ES-I3 (cell line): ENCODE measurements at regions not wholly inside any gene's neighbourhood (a gene's known extent, or its start where the extent isn't known, plus 50 kb on each side); places are given as distances from the start of the nearest gene placed in this dataset.

Source experiments
- H3K36me3 ChIP-seq: 2 replicates; pipeline ENCODE4 v1.6.1; 2013; ENCODE audit warnings: mild to moderate bottlenecking, low read length, control low read depth, moderate library complexity; ENCODE audit not compliant: insufficient read depth
- H3K4me1 ChIP-seq: 2 replicates; pipeline ENCODE4 v1.6.1; 2013; ENCODE audit warnings: mild to moderate bottlenecking, control low read depth, low read length; ENCODE audit not compliant: insufficient read depth
- H3K9ac ChIP-seq: 2 replicates; pipeline ENCODE4 v1.6.1; 2013; ENCODE audit warnings: low read depth, mild to moderate bottlenecking, low read length, moderate library complexity
- H3K9me3 ChIP-seq: 2 replicates; pipeline ENCODE4 v1.6.1; 2013; ENCODE audit warnings: mild to moderate bottlenecking, low read length, moderate library complexity; ENCODE audit not compliant: control insufficient read depth, insufficient read depth

DNA sequence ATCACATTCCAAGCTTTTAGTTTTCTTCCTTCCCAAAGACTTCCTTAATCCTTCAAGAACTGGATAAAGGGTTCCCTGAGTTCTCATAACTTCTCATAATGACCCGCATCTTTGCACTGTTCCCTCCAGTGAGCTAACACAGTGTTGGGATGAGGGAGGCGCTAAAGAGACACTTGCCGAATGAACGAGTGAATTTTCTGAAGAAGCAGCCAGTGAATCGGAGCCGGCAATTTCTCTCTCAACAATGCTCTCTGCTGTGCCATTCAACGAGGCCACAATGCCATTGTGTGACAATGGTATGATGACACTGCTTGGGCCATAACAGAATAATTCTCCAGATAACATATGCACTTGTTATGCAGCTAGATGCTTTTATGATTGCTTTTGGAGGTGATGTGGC, 51.4 kb upstream of the ZFP42 start:
- Histone ChIP-seq H3K9me3 (no peaks in the 10 kb centered on the region), H3K9ac (no peak overlapping the region), H3K36me3 (no peaks in the 10 kb centered on the region)

More for the DNA sequence above, 51.4 kb upstream of the ZFP42 start:
- H3K4me1 ChIP-seq, result no peaks in the 10 kb centered on the region
